ENCODE measurements at regions not wholly inside any gene's neighbourhood (a gene's known extent, or its start where the extent isn't known, plus 50 kb on each side); places are given as distances from the start of the nearest gene placed in this dataset.
A peak's percentile ranks its signal among the peaks of the same experiment; 100 is the strongest.

GRCh38 chr5:142399891-142400290 lies 75.1 kb upstream of the SPRY4 start:
- DNase-seq (ENCODE audit: low spot score) (no peak), ATAC-seq (no peak), FAIRE-seq (no peak)
- Histone ChIP-seq H3K36me3 (replicated peaks in 1 of 2; ENCODE audit: control insufficient read depth in 1 of 2, insufficient read depth in 2 of 2, low read length in 2 of 2) (peaks cover 0 to 6% of the 10 kb centered on the region in 2 experiments; a peak in 2 of 5 replicates), H3K27me3 (ENCODE audit: control insufficient read depth in 1 of 2, insufficient read depth in 2 of 2, low read length in 2 of 2) (no peaks in the 10 kb centered on the region), H3K27ac (ENCODE audit: extremely low read length, insufficient read depth, low read length) (no peak overlapping the region), H4K20me1 (ENCODE audit: insufficient read depth, low read length) (no peaks in the 10 kb centered on the region), H3K4me1 (ENCODE audit: insufficient read depth, low read length) (peaks cover 39% of the 10 kb centered on the region), H3K9me3 (ENCODE audit: low read length) (peaks cover 5% of the 10 kb centered on the region; the same call in 1 of the 2 replicates), H3K4me3 (replicated peaks in 1 of 3; ENCODE audit: insufficient read depth in 1 of 3, low read depth in 2 of 3, low read length in 3 of 3) (no peak overlapping the region), H3K4me2 (ENCODE audit: low read depth, low read length) (no peak overlapping the region), H3K9ac (ENCODE audit: insufficient read depth, low read depth, low read length) (no peak overlapping the region), H2AFZ (ENCODE audit: low read length) (no peak overlapping the region), H3K79me2 (ENCODE audit: insufficient read depth, low read length) (no peaks in the 10 kb centered on the region)
- TF ChIP-seq MLLT10 (CRISPR knock-in tag; IDR thresholded peaks at IDR 0.05) (no peak), ZNF639 (CRISPR knock-in tag; conservative IDR thresholded peaks at IDR 0.05) (no peak), POLR2AphosphoS2 (IDR thresholded peaks at IDR 0.05; ENCODE audit: low read depth, low read length) (no peak), THAP8 (CRISPR knock-in tag; IDR thresholded peaks at IDR 0.05; ENCODE audit: borderline replicate concordance) (no peak), ARHGAP35 (CRISPR knock-in tag; IDR thresholded peaks at IDR 0.05; ENCODE audit: borderline replicate concordance) (no peak)
- intact Hi-C loops (cut with micrococcal nuclease; ENCODE audit: unreplicated experiment) (no loop called here), in situ Hi-C loops (cut with HindIII; ENCODE audit: extremely low pct_ligation_motif_present, low pct_unique_long_range_greater_than_20kb) (no loop called here)
- CTCF ChIA-PET (ENCODE audit: low intra/inter-chr PET ratio, low total read pairs): no interaction called here
- BruUV-seq (replicated peaks): no TSS peak
- WGBS (ENCODE audit: low lambda C conversion rate): 94% methylated on average over 2 of the region's 2 CpGs
- POLR2A ChIA-PET: no interaction called here

GRCh38 chr5:142398730-142399055 lies 73.9 kb upstream of the SPRY4 start:
- FAIRE-seq: peak; percentile 23
- peak; percentile 97 for ATAC-seq
- Histone ChIP-seq H3K9ac (ENCODE audit: insufficient read depth, low read depth, low read length) (no peak overlapping the region), H4K20me1 (ENCODE audit: insufficient read depth, low read length) (no peaks in the 10 kb centered on the region), H3K9me3 (ENCODE audit: low read length) (peaks cover 5% of the 10 kb centered on the region; the same call in 1 of the 2 replicates), H3K79me2 (ENCODE audit: insufficient read depth, low read length) (no peaks in the 10 kb centered on the region), H3K4me1 (ENCODE audit: insufficient read depth, low read length) (peaks cover 39% of the 10 kb centered on the region), H3K27me3 (ENCODE audit: control insufficient read depth in 1 of 2, insufficient read depth in 2 of 2, low read length in 2 of 2) (no peaks in the 10 kb centered on the region), H3K27ac (ENCODE audit: extremely low read length, insufficient read depth, low read length) (no peak overlapping the region), H3K36me3 (replicated peaks in 1 of 2; ENCODE audit: control insufficient read depth in 1 of 2, insufficient read depth in 2 of 2, low read length in 2 of 2) (peaks cover 0 to 3% of the 10 kb centered on the region in 2 experiments; a peak in 2 of 5 replicates), H3K4me2 (ENCODE audit: low read depth, low read length) (peak overlapping the region; percentile 54), H3K4me3 (replicated peaks in 1 of 3; ENCODE audit: insufficient read depth in 1 of 3, low read depth in 2 of 3, low read length in 3 of 3) (no peak overlapping the region), H2AFZ (ENCODE audit: low read length) (no peak overlapping the region)
- WGBS (ENCODE audit: low lambda C conversion rate): 5% methylated on average over 2 of the region's 3 CpGs
- in situ Hi-C loops (cut with HindIII; ENCODE audit: extremely low pct_ligation_motif_present, low pct_unique_long_range_greater_than_20kb): no loop called here
- no TSS peak for BruUV-seq (replicated peaks)
- ChIA-PET POLR2A (no interaction called here), CTCF (ENCODE audit: low intra/inter-chr PET ratio, low total read pairs) (no interaction called here)
- intact Hi-C loops (cut with micrococcal nuclease; ENCODE audit: unreplicated experiment): no loop called here
- DNase-seq (ENCODE audit: low spot score): peak; percentile 32
- TF ChIP-seq ZSCAN20 (CRISPR knock-in tag; IDR thresholded peaks at IDR 0.05; ENCODE audit: borderline replicate concordance) (no peak), ZNF687 (CRISPR knock-in tag; IDR thresholded peaks at IDR 0.05) (peak; percentile 45; the same call in 1 of the 2 replicates), HCFC1 (IDR thresholded peaks at IDR 0.05; ENCODE audit: low read depth, low read length) (no peak), DR1 (CRISPR knock-in tag; IDR thresholded peaks at IDR 0.05) (no peak), ATM (IDR thresholded peaks at IDR 0.05; ENCODE audit: borderline replicate concordance) (no peak), POLR2AphosphoS2 (IDR thresholded peaks at IDR 0.05; ENCODE audit: low read depth, low read length) (no peak), HNF4A (CRISPR knock-in tag; IDR thresholded peaks at IDR 0.05) (peak; percentile 48)
